ENCODE measurements at regions not wholly inside any gene's neighbourhood (a gene's known extent, or its start where the extent isn't known, plus 50 kb on each side); places are given as distances from the start of the nearest gene placed in this dataset.

- DNase-seq (ENCODE audit: low read depth in 2 of 2, low spot score in 1 of 2): no peak
These were observed 71.1 kb upstream of the SOX5 start for GRCh38 chr12:24020397-24021163.

DNA sequence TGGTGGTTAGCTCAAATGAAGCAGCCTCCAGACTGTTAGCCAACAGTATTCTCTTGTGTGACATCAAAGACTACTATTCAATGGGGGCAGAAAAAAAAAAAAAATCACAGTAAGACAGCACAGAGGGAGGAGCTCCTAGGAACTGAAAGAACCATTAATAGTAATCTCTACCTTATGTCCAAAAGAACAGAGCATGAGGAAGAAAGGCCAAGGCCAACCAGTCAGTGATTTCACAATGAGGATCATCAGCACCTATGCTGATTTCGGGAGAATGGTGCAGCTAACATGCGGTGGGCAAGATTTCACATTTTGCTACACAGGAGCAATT, 66.3 kb upstream of the SOX5 start:
- no peak for DNase-seq (ENCODE audit: low read depth in 2 of 2, low spot score in 1 of 2)

GRCh38 chr12:24014915-24015832, 65.7 kb upstream of the SOX5 start:
- no peak for DNase-seq (ENCODE audit: low read depth in 2 of 2, low spot score in 1 of 2)

DNA sequence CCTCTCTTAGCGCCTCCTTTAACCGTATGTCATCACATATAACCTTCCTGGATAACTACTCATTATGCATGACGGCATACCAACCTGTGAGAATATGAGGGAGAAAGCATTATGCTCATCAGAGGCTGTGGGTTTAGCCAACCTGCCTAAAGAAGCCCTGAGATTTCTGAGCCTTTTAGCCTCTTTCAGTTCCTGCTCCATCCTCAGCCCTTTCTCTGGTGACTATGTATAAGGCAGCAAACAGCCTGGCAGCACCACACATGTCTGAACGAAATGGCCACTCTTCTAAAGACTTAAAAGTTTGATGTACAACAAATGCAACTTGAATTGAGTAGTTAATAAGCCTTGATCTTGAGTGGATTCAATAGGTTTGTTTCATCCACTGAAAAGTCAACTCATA, 64.8 kb upstream of the SOX5 start:
- DNase-seq (ENCODE audit: low read depth in 2 of 2, low spot score in 1 of 2): no peak

DNA sequence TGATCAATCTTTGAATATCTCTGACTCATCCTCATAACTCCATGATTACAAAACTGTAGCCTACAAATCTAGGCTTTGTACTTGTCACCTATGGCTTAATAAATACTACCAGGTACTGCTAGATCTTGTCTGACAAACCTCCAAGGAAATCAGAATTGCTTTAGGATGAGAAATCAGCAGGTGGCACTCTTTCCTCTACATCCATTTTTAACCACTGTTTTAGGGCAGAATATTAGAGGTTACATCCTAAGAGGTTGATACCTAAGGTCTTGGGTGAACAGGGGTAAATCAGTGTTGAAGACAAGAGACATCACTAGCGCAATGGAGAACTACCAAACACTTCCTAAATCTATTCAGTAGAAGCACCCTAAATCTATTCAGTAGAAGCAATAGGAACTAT, 63.1 kb upstream of the SOX5 start:
- DNase-seq (ENCODE audit: low read depth in 2 of 2, low spot score in 1 of 2): no peak

GRCh38 chr12:24011927-24012507, 62.5 kb upstream of the SOX5 start:
- DNase-seq (ENCODE audit: low read depth in 2 of 2, low spot score in 1 of 2): no peak

DNA sequence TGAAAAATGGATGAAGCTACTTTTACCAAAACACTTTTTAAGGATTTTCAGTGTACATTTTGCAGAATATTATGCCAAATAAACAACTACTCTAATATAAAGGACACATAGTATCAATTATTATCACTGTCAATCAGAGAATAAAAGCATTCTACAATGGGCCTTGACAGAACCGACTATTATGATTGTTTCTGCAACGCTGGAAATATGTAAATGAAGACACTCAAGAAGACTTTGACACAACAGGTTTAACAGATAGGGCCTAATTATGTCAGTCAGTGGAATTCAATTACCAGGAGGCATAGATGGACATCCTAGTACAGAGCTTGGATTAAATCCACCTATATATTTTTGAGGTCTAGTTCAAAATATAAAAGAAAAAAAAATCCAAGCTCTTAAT, 58.7 kb upstream of the SOX5 start:
- no peak for DNase-seq (ENCODE audit: low read depth in 2 of 2, low spot score in 1 of 2)
